HG02763 (cell line): ENCODE measurements at regions not wholly inside any gene's neighbourhood (a gene's known extent, or its start where the extent isn't known, plus 50 kb on each side); places are given as distances from the start of the nearest gene placed in this dataset.

Source experiments
- ATAC-seq: cut with Tn5 transposase; IDR thresholded peaks from one replicate; pipeline ENCODE4 v1.9.1; 2021; ENCODE audit warnings: mild to moderate bottlenecking, moderate library complexity; ENCODE audit not compliant: unreplicated experiment

GRCh38 chr17:33750943-33751701 is 458.0 kb upstream of the ASIC2 start:
- ATAC-seq: no peak

GRCh38 chr17:33751702-33752065 is 458.6 kb upstream of the ASIC2 start:
- no peak for ATAC-seq

DNA sequence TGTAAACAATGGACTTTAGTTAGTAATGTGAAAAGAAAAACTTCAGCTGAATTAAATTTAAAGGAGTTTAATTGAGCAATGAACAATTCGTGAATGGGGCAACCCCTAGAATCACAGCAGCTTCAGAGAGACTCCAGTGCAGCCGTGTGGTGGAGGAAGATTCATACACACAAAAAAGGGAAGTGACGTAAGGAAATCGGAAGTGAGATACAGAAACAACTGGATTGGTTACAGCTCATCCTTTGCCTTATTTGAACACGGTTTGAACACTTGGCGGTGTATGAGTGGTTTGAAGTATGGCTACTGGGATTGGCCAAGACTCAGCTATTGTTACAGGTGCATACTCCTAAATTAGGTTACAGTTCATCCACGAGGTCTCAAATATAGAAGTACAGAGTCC is 460.4 kb upstream of the ASIC2 start:
- no peak for ATAC-seq

DNA sequence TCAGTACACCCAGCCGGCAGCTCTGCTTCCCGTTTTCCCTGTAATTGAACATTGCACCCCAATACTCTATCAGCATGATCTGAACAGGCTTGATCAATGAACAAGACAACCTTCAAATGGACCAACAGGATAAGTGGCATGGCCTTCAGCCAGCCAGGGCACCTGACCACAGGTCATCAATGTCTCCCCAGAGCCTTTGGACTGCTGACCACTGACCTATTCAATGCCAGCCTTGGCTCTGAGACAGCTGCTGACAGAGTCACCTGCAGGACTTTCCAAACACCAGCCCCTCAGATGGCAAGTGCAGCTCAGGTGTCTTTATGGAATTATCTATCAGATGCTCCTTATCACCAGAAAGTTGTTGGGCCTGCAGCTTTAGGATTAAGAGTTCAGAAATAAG is 462.9 kb upstream of the ASIC2 start:
- no peak for ATAC-seq

- ATAC-seq: no peak
Observed at GRCh38 chr17:33765871-33766270, 472.8 kb upstream of the ASIC2 start.

DNA sequence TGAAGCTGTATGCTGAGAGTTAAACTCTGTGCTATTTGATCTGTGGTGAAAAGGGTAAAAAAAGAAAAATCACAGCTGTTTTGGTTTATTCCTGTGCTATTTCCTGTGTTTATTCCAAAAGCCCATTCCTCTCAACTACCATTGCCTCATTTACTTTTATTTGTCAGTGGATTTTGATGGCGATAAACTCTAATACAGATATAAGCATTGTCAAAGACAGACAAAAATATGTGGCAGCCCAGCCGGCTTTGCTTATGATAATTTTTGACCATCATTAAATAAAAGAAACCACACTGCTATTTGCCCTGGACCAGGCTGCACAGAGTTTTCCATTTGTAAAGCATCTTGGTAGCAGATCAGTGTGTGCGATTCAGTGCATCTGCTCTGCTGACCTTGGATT is 473.6 kb upstream of the ASIC2 start:
- no peak for ATAC-seq

DNA sequence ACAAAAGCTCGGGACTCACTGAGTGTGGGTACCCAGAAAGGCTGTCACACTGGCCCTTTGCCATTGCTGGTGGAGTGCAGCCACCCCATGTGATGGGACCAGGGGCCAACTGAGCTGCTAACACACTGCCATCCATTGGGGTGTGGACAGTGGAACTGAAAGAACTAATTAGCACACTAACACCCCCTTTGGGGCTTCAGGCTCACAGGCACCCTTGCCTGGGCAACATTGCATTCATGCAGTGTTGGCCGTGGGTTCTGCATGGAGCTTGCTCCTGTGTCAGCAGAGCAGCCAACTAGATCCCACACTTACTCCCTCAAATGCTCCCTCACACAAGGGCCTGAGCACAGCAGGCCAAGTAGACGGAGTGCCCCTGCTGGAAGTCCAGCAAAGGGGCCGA is 476.0 kb upstream of the ASIC2 start:
- no peak for ATAC-seq

DNA sequence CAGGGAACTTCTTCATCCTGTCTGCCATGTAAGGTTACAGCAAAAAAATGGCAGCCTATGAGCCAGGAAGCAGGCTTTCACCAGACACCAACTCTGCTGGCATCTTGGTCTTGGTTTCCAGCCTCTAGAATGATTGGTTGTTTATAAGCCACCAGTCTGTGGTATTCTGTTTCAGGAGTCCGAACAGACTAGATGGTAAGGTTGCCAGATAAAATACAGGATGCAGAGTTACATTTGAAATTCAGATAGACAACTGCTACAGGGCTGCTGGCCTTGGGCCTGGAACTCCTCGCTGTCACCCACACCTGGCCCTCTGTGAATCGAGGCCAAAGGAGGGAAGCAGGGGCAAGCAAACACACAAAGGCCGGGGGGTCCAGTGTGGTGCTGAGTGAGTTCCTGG is 478.8 kb upstream of the CCL2 start:
- ATAC-seq: no peak

DNA sequence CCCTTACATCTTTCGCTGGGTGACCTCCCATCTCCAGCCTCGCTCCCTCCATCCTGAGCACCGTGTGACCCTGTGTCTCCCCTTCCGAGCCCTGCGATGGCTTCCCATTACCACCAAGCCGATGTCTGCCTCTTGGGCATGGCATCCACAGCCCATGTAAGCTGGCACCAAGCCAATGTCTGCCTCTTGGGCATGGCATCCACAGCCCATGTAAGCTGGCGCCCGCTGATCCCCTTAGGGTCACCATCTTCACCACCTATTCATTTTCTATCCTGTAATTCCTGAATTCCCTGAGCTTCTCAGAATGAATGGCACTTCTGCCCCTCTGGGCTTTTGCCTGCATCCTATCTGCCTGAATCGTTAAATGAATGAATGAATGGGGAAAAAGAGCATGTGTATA is 478.2 kb upstream of the CCL2 start:
- ATAC-seq: no peak

DNA sequence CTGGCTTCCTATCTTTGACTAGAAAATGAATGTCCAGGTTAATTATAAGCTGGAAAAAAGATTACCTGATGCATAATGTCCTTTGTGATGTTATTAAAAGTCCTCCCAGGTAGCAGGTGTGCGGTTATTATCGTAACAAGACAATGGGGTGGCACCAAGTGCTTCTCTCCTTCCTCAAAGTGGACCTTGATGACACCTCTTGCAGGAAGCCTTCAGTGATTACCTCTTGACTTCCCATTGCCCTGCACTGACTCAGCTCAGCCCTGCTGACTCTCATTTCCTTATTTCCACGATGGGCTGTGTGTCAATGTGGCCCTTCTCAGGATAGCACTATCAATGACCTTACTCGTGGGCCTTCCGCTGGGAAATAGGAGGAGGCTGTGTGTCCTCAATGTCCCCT is 477.4 kb upstream of the CCL2 start:
- ATAC-seq: no peak

GRCh38 chr17:33778505-33779233 is 476.4 kb upstream of the CCL2 start:
- no peak for ATAC-seq

DNA sequence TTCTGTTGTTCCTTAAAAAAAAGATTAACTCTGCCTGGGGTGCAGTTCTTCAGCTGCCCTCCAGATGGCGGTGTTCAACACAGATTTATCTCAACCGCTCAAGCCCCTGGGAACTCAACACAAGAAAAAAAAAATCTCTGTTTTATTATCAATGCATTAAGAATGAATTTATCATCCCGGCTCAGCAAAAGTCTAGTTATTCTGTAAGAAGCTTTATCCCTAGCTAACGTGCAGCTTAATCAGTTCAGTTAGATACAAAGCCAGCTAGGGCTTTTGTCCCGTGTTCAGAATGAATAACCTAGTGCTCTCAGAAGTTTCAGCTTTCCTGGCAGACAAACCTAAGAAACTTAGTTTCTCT is 475.9 kb upstream of the CCL2 start:
- no peak for ATAC-seq

GRCh38 chr17:33785281-33785680 is 469.8 kb upstream of the CCL2 start:
- ATAC-seq: no peak

- ATAC-seq: no peak
Observed at GRCh38 chr17:33786478-33786877, 468.6 kb upstream of the CCL2 start.

DNA sequence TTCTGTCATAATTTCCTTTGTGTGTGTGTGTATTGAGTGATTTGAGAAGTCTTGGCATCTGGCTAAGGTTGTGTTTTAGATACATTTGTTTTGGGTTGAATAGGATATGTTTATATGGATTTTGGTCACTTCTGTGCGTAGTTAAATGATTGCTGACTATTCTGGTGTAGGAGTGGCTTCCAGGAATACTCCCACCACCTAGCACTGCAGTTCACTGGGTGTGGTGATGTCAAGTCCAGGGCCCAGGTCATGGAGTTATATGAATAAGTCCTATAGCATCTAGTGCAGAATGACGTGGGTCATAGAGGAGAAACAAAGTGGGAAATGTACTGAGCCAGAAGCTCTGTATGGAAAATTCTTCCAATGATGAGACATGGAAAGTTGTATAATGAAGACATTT is 465.4 kb upstream of the CCL2 start:
- no peak for ATAC-seq

GRCh38 chr17:33797181-33797580 is 457.9 kb upstream of the CCL2 start:
- ATAC-seq: no peak

- no peak for ATAC-seq
Observed at GRCh38 chr17:33798308-33798707, 456.8 kb upstream of the CCL2 start.

DNA sequence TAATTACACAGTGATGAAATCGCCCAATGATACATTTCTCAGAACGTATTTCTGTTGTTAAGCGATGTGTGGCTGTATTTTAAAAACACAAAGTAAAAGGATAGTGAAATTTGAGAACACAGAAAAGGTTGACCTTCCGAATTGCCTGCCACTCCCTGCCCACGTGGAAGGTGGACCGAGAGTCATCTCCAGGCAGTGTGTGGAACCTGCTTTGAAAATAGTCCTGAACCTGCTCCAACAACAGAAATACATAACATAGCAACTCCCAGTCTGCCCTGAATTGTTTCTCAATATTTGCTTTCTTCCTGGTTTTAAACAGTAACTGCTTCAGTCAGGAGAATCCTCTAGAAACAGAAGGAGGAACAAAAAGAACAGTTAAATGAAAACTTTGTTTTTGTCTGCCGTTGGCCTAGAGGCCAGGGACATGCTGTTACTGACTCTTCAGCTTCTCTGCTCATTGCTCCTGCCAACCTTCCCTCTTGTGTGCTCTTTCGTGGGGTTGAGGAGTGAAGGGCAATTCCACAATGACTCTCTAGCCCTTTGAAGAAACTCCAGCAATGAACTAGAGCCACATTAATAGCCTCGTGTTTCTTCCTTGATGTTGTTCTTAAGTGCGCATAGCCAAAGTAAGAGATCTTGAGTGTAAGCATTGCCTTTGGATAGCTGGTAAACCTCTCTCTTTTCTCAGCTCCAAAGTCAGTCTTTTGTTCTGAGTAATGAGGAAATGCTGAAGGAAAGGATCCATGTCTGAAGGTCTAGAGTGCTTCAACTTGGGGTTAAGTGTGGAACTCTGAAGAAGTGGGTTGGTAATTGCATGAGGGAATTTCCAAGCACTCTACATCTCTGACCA is 452.5 kb upstream of the CCL2 start:
- ATAC-seq: no peak

GRCh38 chr17:33803199-33803685 is 451.8 kb upstream of the CCL2 start:
- ATAC-seq: no peak

DNA sequence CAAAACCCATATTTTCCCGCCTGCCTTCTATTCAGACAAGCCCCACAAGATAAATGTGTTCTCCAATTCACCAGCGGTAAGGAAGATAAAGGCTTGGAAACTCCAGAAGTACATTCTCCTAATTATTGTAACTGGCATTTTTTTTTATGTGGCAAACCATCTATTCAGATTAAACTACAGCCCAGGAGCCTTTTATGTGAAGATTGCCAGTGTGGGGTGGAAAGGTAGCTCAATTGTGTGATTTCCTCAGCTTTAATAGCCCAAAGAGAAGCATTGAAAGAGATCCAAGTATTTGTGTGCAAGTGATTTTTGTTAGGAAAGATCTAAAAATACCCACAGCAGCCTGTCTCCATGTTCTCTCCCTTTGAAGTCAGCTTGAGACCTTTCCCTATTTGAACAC is 451.4 kb upstream of the CCL2 start:
- ATAC-seq: no peak

GRCh38 chr17:33804401-33804800 is 450.7 kb upstream of the CCL2 start:
- no peak for ATAC-seq

- no peak for ATAC-seq
Observed at GRCh38 chr17:33806631-33807030, 448.5 kb upstream of the CCL2 start.
